Endothelial cell of umbilical vein (primary cell): ENCODE measurements at regions not wholly inside any gene's neighbourhood (a gene's known extent, or its start where the extent isn't known, plus 50 kb on each side); places are given as distances from the start of the nearest gene placed in this dataset.

Experiments
- BruUV-seq: library from RNA; stranded (reverse); fragments of 400-500 nt; replicated peaks from 2 replicates; lab custom pipeline; 2021; lab: Mats Ljungman, UMichigan
- CTCF ChIA-PET: fragments of 300-600, 350-600 bp; sonication (Branson Sonifier 250); formaldehyde crosslinking; loops from one replicate; lab custom pipeline; 2021; ENCODE audit warnings: antibody characterized with exemption, inconsistent platforms; lab: Charles Lee
- POLR2A ChIA-PET: fragments of 300-600, 350-600 bp; sonication (Branson Sonifier 250); formaldehyde crosslinking; loops from one replicate; lab custom pipeline; 2021; ENCODE audit warnings: antibody characterized with exemption, inconsistent platforms; lab: Charles Lee
- DNase-seq: peaks from one replicate; pipeline ENCODE4 v3.0.0-alpha.2; 2011; ENCODE audit warnings: low read depth, low spot score
- FAIRE-seq: peaks from 2 replicates; lab custom pipeline; 2011; peaks lifted over from hg19 to GRCh38; lab: Jason Lieb, UNC
- H2AFZ ChIP-seq: 2 replicates; pipeline ENCODE4 v1.6.0; 2012; ENCODE audit warnings: low read depth, low read length, control low read depth, inconsistent platforms
- H3K27ac ChIP-seq: 2 replicates; pipeline ENCODE4 v1.5.1; 2011; ENCODE audit warnings: low read depth, mild to moderate bottlenecking, control low read depth, low read length, moderate library complexity; ENCODE audit not compliant: insufficient read depth
- H3K27me3 ChIP-seq, 2 experiments: 2 replicates each; pipeline versions ENCODE4 v1.6.0 to v1.6.1; 2011; ENCODE audit warnings: low read length in 2 of 2, mixed read lengths in 1 of 2; ENCODE audit not compliant: control insufficient read depth in 2 of 2, insufficient read depth in 2 of 2
- H3K36me3 ChIP-seq, 2 experiments: 2 replicates in 1 of 2; 3 replicates in 1 of 2; pipeline ENCODE4 v1.5.1; 2011; ENCODE audit warnings: low read length in 2 of 2, mild to moderate bottlenecking in 1 of 2, moderate library complexity in 1 of 2; ENCODE audit not compliant: control insufficient read depth in 2 of 2, insufficient read depth in 2 of 2; ENCODE audit errors: extremely low read depth in 1 of 2
- H3K4me1 ChIP-seq: 3 replicates; pipeline ENCODE4 v1.5.1; 2011; ENCODE audit warnings: mild to moderate bottlenecking, low read length; ENCODE audit not compliant: control insufficient read depth, insufficient read depth; ENCODE audit errors: extremely low read depth
- H3K4me2 ChIP-seq: 2 replicates; pipeline ENCODE4 v1.6.1; 2011; ENCODE audit warnings: low read length, control low read depth, mixed read lengths; ENCODE audit not compliant: insufficient read depth
- H3K4me3 ChIP-seq, 3 experiments: fragments of 200-600 bp in 1 of 3; sonication (generic), shearing (Covaris generic) in 1 of 3; replicated peaks in 1 of 3; 2 replicates each; pipeline ENCODE4 v1.5.1; 2011 to 2016; ENCODE audit warnings: control low read depth in 3 of 3, low read length in 3 of 3, mild to moderate bottlenecking in 2 of 3, inconsistent platforms in 1 of 3, low read depth in 1 of 3, moderate library complexity in 1 of 3; ENCODE audit not compliant: insufficient read depth in 1 of 3
- H3K79me2 ChIP-seq: 2 replicates; pipeline ENCODE4 v1.6.0; 2012; ENCODE audit warnings: low read length, inconsistent platforms; ENCODE audit not compliant: control insufficient read depth, insufficient read depth
- H3K9ac ChIP-seq: replicated peaks from 2 replicates; pipeline ENCODE3; 2011; ENCODE audit warnings: low read length, control low read depth; ENCODE audit not compliant: insufficient read depth; ENCODE audit errors: extremely low read depth
- H3K9me1 ChIP-seq: replicated peaks from 3 replicates; pipeline ENCODE4 v1.6.0; 2011; ENCODE audit warnings: mild to moderate bottlenecking, low read length; ENCODE audit not compliant: control insufficient read depth, insufficient read depth; ENCODE audit errors: extremely low read depth
- H3K9me3 ChIP-seq: replicated peaks from 2 replicates; pipeline ENCODE4 v1.5.1; 2012; ENCODE audit warnings: low read length, inconsistent platforms; ENCODE audit not compliant: control insufficient read depth, insufficient read depth
- H4K20me1 ChIP-seq: replicated peaks from 2 replicates; pipeline ENCODE3; 2011; ENCODE audit warnings: mild to moderate bottlenecking, low read length; ENCODE audit not compliant: control insufficient read depth, insufficient read depth; ENCODE audit errors: extremely low read depth
- CTCF ChIP-seq, 2 donors: IDR thresholded peaks; 1 replicate in 1 of 2; 2 replicates in 1 of 2; pipeline ENCODE4 v1.5.1; 2011; ENCODE audit warnings: low read length in 2 of 2, mild to moderate bottlenecking in 2 of 2, moderate library complexity in 2 of 2, control low read depth in 1 of 2, inconsistent platforms in 1 of 2, low read depth in 1 of 2; ENCODE audit not compliant: insufficient read depth in 1 of 2; ENCODE audit errors: extremely low read depth in 1 of 2
- EZH2 ChIP-seq: IDR thresholded peaks from 2 replicates; pipeline ENCODE4 v1.6.1; 2012; ENCODE audit warnings: borderline replicate concordance, low read depth, mild to moderate bottlenecking, moderate library complexity, low read length, inconsistent platforms; ENCODE audit not compliant: severe bottlenecking
- FOS ChIP-seq: IDR thresholded peaks from 2 replicates; pipeline ENCODE4 v1.6.1; 2011; ENCODE audit warnings: mild to moderate bottlenecking, low read length, moderate library complexity, borderline replicate concordance; ENCODE audit not compliant: insufficient read depth
- GATA2 ChIP-seq: IDR thresholded peaks from 2 replicates; pipeline ENCODE4 v1.7.0; 2011; ENCODE audit warnings: low read depth, mild to moderate bottlenecking, moderate library complexity, mixed read lengths, low read length; ENCODE audit not compliant: insufficient read length, insufficient read depth
- JUN ChIP-seq: IDR thresholded peaks from 2 replicates; pipeline ENCODE4 v1.6.1; 2011; ENCODE audit warnings: borderline replicate concordance, low read depth; ENCODE audit not compliant: insufficient read length, insufficient read depth
- MAX ChIP-seq: IDR thresholded peaks from 2 replicates; pipeline ENCODE4 v1.6.1; 2011; ENCODE audit not compliant: insufficient read depth, insufficient read length
- MYC ChIP-seq: IDR thresholded peaks from one replicate; pipeline ENCODE4 v1.6.1; 2011; ENCODE audit warnings: mild to moderate bottlenecking, low read depth, low read length
- POLR2A ChIP-seq: IDR thresholded peaks from 2 replicates; pipeline ENCODE4 v1.6.1; 2012; ENCODE audit warnings: low read depth, mild to moderate bottlenecking, control low read depth, low read length
- POLR2AphosphoS5 ChIP-seq: IDR thresholded peaks from 2 replicates; pipeline ENCODE4 v1.6.1; 2012; ENCODE audit warnings: low read depth, mild to moderate bottlenecking, control low read depth, low read length, moderate library complexity; ENCODE audit not compliant: insufficient read depth
- dilution Hi-C: fragments of 300-500 bp; cut with MboI; formaldehyde crosslinking; loops from one replicate; pipeline ENCODE4 v1.15.0; 2019; ENCODE audit warnings: low sequenced_read_pairs; ENCODE audit not compliant: extremely low pct_ligation_motif_present
- intact Hi-C: fragments of 100-400 bp; cut with micrococcal nuclease; formaldehyde crosslinking; loops from one replicate; pipeline ENCODE4 v1.10.0; 2022

GRCh38 chr6:139475241-139475640, 100.8 kb upstream of the CITED2 start:
- H4K20me1 ChIP-seq: no peaks in the 10 kb centered on the region
- no peak overlapping the region for H3K4me2 ChIP-seq
- H3K4me1 ChIP-seq: no peaks in the 10 kb centered on the region
- dilution Hi-C loops: no loop called here
- TF ChIP-seq MYC: no peak
- TF ChIP-seq POLR2A: no peak
- TF ChIP-seq GATA2: no peak
- no peak for TF ChIP-seq FOS
- TF ChIP-seq MAX: no peak
- TF ChIP-seq CTCF (IDR thresholded peaks at IDR 0.05; ENCODE audit: extremely low read depth in 1 of 2, insufficient read depth in 1 of 2, low read depth in 1 of 2, low read length in 2 of 2): no peak
- no peak for TF ChIP-seq EZH2
- TF ChIP-seq POLR2AphosphoS5: no peak
- no peak for TF ChIP-seq JUN
- no peaks in the 10 kb centered on the region for H3K9me1 ChIP-seq
- H3K27me3 ChIP-seq: no peaks in the 10 kb centered on the region
- no peaks in the 10 kb centered on the region for H3K36me3 ChIP-seq
- intact Hi-C loops: no loop called here
- no peak overlapping the region for H3K4me3 ChIP-seq
- no TSS peak for BruUV-seq
- no peak overlapping the region for H2AFZ ChIP-seq
- DNase-seq (no peak), FAIRE-seq (no peak)
- CTCF ChIA-PET: interaction anchor here (0.7 to 1.1 kb wide), 2 partner anchors 20 to 681 kb away, joined by 3 to 4 read pairs; no protein-coding TSS in a partner anchor
- no peak overlapping the region for H3K27ac ChIP-seq
- POLR2A ChIA-PET: no interaction called here
- H3K9ac ChIP-seq: no peak overlapping the region
- no peaks in the 10 kb centered on the region for H3K79me2 ChIP-seq
- no peaks in the 10 kb centered on the region for H3K9me3 ChIP-seq
